OCI-LY3 (cell line): ENCODE measurements at regions not wholly inside any gene's neighbourhood (a gene's known extent, or its start where the extent isn't known, plus 50 kb on each side); places are given as distances from the start of the nearest gene placed in this dataset.

Source experiments
- H2AFZ ChIP-seq: fragments of 200-600, 300-600 bp; shearing (Covaris generic); 2 replicates; pipeline ENCODE4 v1.6.0; 2014; ENCODE audit warnings: antibody characterized with exemption, low read depth, low read length
- H3K27ac ChIP-seq: fragments of 200-600, 300-600 bp; sonication (generic); 2 replicates; pipeline ENCODE4 v1.5.1; 2014; ENCODE audit warnings: mild to moderate bottlenecking, low read length, moderate library complexity, mixed read lengths
- H3K27me3 ChIP-seq: fragments of 200-600, 300-600 bp; sonication (generic); 2 replicates; pipeline ENCODE4 v1.6.1; 2014; ENCODE audit warnings: low read depth, low read length, mixed read lengths
- H3K36me3 ChIP-seq: fragments of 200-600, 300-600 bp; sonication (generic); replicated peaks from 2 replicates; pipeline ENCODE3; 2014; ENCODE audit warnings: low read depth, low read length, mixed read lengths
- H3K4me1 ChIP-seq: fragments of 300-600, 200-600 bp; sonication (generic); 2 replicates; pipeline ENCODE4 v1.6.1; 2014; ENCODE audit warnings: low read length, mixed read lengths
- H3K4me2 ChIP-seq: fragments of 200-600, 300-600 bp; sonication (generic); 2 replicates; pipeline ENCODE4 v1.6.1; 2014; ENCODE audit warnings: low read length, mixed read lengths
- H3K4me3 ChIP-seq: fragments of 300-600, 200-600 bp; sonication (generic); 2 replicates; pipeline ENCODE4 v1.5.1; 2014; ENCODE audit warnings: antibody characterized with exemption, mild to moderate bottlenecking, low read length, moderate library complexity
- H3K79me2 ChIP-seq: fragments of 300-600, 200-600 bp; shearing (Covaris generic); 2 replicates; pipeline ENCODE4 v1.6.1; 2014; ENCODE audit warnings: mild to moderate bottlenecking, low read length, mixed read lengths
- H3K9ac ChIP-seq: fragments of 300-600, 200-600 bp; shearing (Covaris generic); 2 replicates; pipeline ENCODE4 v1.6.0; 2014; ENCODE audit warnings: mild to moderate bottlenecking, low read length, moderate library complexity
- H3K9me3 ChIP-seq: fragments of 200-600, 300-600 bp; shearing (Covaris generic); 2 replicates; pipeline ENCODE4 v1.6.1; 2014; ENCODE audit warnings: low read length, mixed read lengths; ENCODE audit not compliant: insufficient read depth
- H4K20me1 ChIP-seq: fragments of 200-600, 300-600 bp; sonication (generic); 2 replicates; pipeline ENCODE4 v1.6.1; 2016; ENCODE audit warnings: low read length, mixed read lengths; ENCODE audit not compliant: insufficient read depth
- EZH2phosphoT487 ChIP-seq: fragments of 200-600 bp; shearing (Covaris generic); IDR thresholded peaks from 2 replicates; pipeline ENCODE4 v1.6.1; 2018; ENCODE audit warnings: antibody characterized with exemption, mixed run types, low read depth
- TF ChIP-seq, protein P1 (sequence below): fragments of 200-600, 300-600 bp; sonication (generic); IDR thresholded peaks from 2 replicates; pipeline ENCODE4 v1.5.1; 2014; ENCODE audit warnings: antibody characterized with exemption, low read length, low read depth

- Histone ChIP-seq H3K9me3 (no peaks in the 10 kb centered on the region), H4K20me1 (no peaks in the 10 kb centered on the region), H3K9ac (no peak overlapping the region), H3K27ac (no peak overlapping the region), H3K4me1 (no peaks in the 10 kb centered on the region), H3K27me3 (no peaks in the 10 kb centered on the region), H3K79me2 (no peaks in the 10 kb centered on the region), H2AFZ (no peak overlapping the region), H3K4me2 (no peak overlapping the region), H3K4me3 (no peak overlapping the region), H3K36me3 (no peaks in the 10 kb centered on the region)
- TF ChIP-seq, protein P1, sequence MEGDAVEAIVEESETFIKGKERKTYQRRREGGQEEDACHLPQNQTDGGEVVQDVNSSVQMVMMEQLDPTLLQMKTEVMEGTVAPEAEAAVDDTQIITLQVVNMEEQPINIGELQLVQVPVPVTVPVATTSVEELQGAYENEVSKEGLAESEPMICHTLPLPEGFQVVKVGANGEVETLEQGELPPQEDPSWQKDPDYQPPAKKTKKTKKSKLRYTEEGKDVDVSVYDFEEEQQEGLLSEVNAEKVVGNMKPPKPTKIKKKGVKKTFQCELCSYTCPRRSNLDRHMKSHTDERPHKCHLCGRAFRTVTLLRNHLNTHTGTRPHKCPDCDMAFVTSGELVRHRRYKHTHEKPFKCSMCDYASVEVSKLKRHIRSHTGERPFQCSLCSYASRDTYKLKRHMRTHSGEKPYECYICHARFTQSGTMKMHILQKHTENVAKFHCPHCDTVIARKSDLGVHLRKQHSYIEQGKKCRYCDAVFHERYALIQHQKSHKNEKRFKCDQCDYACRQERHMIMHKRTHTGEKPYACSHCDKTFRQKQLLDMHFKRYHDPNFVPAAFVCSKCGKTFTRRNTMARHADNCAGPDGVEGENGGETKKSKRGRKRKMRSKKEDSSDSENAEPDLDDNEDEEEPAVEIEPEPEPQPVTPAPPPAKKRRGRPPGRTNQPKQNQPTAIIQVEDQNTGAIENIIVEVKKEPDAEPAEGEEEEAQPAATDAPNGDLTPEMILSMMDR = no peak
- TF ChIP-seq EZH2phosphoT487 = no peak
These were observed 110.1 kb downstream of the DLL1 start for GRCh38 chr6:170180671-170181337.

GRCh38 chr6:170179616-170180324 lies 111.1 kb downstream of the DLL1 start:
- no peaks in the 10 kb centered on the region for H3K9me3 ChIP-seq
- no peaks in the 10 kb centered on the region for H3K4me1 ChIP-seq
- H3K36me3 ChIP-seq = no peaks in the 10 kb centered on the region
- no peaks in the 10 kb centered on the region for H3K79me2 ChIP-seq
- H3K9ac ChIP-seq = no peak overlapping the region
- H3K4me2 ChIP-seq = no peak overlapping the region
- no peak overlapping the region for H2AFZ ChIP-seq
- H3K4me3 ChIP-seq = no peak overlapping the region
- no peak overlapping the region for H3K27ac ChIP-seq
- no peaks in the 10 kb centered on the region for H3K27me3 ChIP-seq
- H4K20me1 ChIP-seq = no peaks in the 10 kb centered on the region
- no peak for TF ChIP-seq EZH2phosphoT487
- TF ChIP-seq, protein P1 = no peak

DNA sequence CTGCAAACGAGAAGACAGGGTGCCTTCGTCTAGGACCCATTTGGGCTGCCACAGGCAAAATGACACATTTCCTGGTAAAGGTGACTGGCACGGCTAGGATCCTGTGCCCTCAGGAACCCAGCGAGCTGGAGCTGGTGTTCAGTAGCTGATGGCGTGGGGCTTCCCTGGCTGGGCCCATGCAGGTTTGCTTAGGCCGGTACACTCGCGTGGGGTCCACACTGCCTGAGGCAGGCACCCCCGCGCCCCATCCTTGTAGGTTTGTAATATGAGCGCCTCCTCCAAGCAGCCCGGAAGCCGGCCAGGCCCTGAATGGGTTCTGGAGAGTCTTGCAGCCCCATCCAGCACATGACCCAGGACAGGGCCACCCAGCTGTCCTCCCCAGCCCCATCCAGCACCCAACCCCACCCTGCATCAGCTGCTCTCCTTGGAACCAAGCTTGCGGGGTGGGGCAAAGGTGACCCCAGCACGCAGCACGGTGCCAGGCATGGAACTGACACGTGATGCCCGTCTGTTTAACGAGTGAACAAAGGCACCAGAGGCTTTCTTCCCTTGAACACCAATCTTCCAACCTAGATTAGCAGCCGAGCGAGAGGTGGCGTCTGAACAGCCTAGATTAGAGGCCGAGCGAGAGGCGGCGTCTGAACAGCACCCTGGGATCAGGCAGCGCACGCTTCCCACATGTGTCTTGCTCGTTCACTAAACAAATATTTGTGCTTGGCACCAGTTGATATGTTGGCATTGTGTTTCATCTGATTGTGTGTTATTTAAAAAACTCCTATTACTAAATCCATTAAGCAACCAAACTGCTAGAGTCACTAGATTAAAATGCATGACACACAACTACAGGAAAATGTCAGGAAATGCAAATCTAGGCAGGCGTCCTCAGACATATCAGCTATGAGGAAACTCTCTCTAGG lies 112.1 kb downstream of the DLL1 start:
- no peaks in the 10 kb centered on the region for H3K4me1 ChIP-seq
- H3K4me3 ChIP-seq = no peak overlapping the region
- H3K27ac ChIP-seq = no peak overlapping the region
- H3K79me2 ChIP-seq = no peaks in the 10 kb centered on the region
- H3K27me3 ChIP-seq = no peaks in the 10 kb centered on the region
- TF ChIP-seq, protein P1 = no peak
- no peak for TF ChIP-seq EZH2phosphoT487
- no peaks in the 10 kb centered on the region for H3K36me3 ChIP-seq
- H3K9ac ChIP-seq = no peak overlapping the region
- H3K4me2 ChIP-seq = no peak overlapping the region
- H3K9me3 ChIP-seq = no peaks in the 10 kb centered on the region
- no peak overlapping the region for H2AFZ ChIP-seq
- no peaks in the 10 kb centered on the region for H4K20me1 ChIP-seq
